K562 (cell line): ENCODE measurements at regions not wholly inside any gene's neighbourhood (a gene's known extent, or its start where the extent isn't known, plus 50 kb on each side); places are given as distances from the start of the nearest gene placed in this dataset.

Experiments used
- AFF4 ChIP-seq: sonication (generic); formaldehyde crosslinking; IDR thresholded peaks from 2 replicates; pipeline ENCODE4 v1.8.0; 2023; ENCODE audit warnings: mild to moderate bottlenecking, missing genetic modification reagents
- BRF2 ChIP-seq: IDR thresholded peaks from 3 replicates; pipeline ENCODE4 v1.6.1; 2011; ENCODE audit warnings: borderline replicate concordance, mild to moderate bottlenecking; ENCODE audit not compliant: insufficient read length, insufficient read depth
- CUX1 ChIP-seq: fragments of 200-800 bp; sonication (Bioruptor generic); IDR thresholded peaks from 2 replicates; pipeline ENCODE4 v1.6.1; 2016; ENCODE audit warnings: missing genetic modification characterization, missing compliant biosample characterization
- ETV1 ChIP-seq: fragments of 450-650 bp; conservative IDR thresholded peaks from 2 replicates; pipeline ENCODE4 v1.6.1; 2016; ENCODE audit warnings: missing genetic modification characterization, control low read depth, low read depth, missing compliant biosample characterization
- FUS ChIP-seq: fragments of 200-400 bp; formaldehyde crosslinking; optimal IDR thresholded peaks from 2 replicates; pipeline ENCODE3; 2017; ENCODE audit warnings: low read depth, low read length
- IRF1 ChIP-seq: sonication (generic); formaldehyde crosslinking; IDR thresholded peaks from 2 replicates; pipeline ENCODE4 v1.8.0; 2022; ENCODE audit warnings: missing genetic modification reagents, mild to moderate bottlenecking, borderline replicate concordance
- MAFG ChIP-seq: fragments of 450-650 bp; conservative IDR thresholded peaks from 2 replicates; pipeline ENCODE4 v1.6.1; 2016; ENCODE audit warnings: missing genetic modification characterization, missing compliant biosample characterization
- MEF2D ChIP-seq: conservative IDR thresholded peaks from 2 replicates; pipeline ENCODE4 v1.6.1; 2016; ENCODE audit warnings: low read depth, missing genetic modification characterization, missing compliant biosample characterization
- PHF21A ChIP-seq: fragments of 450-650 bp; IDR thresholded peaks from 2 replicates; pipeline ENCODE4 v1.6.1; 2017; ENCODE audit warnings: low read depth, borderline replicate concordance
- PHF8 ChIP-seq: fragments of 200-600 bp; sonication (generic); IDR thresholded peaks from 2 replicates; pipeline ENCODE4 v1.6.1; 2012; ENCODE audit warnings: mixed run types, mild to moderate bottlenecking, inconsistent platforms, low read length, moderate library complexity, borderline replicate concordance
- POLR2AphosphoS5 ChIP-seq: IDR thresholded peaks from 2 replicates; pipeline ENCODE4 v1.6.1; 2011; ENCODE audit warnings: mild to moderate bottlenecking, low read depth, low read length, moderate library complexity; ENCODE audit not compliant: control insufficient read depth, insufficient read depth
- ZBTB9 ChIP-seq: fragments of 450-650 bp; formaldehyde crosslinking; IDR thresholded peaks from 2 replicates; pipeline ENCODE4 v1.4.0; 2020; ENCODE audit warnings: mild to moderate bottlenecking, moderate library complexity
- ZFP30 ChIP-seq: fragments of 250-450 bp; sonication (Bioruptor Pico); IDR thresholded peaks from 2 replicates; pipeline ENCODE4 v1.8.0; 2022; ENCODE audit warnings: moderate library complexity, mild to moderate bottlenecking, inconsistent platforms, borderline replicate concordance

GRCh38 chr6:27809939-27810767 is 102.0 kb downstream of the OR2B2 start (continued):
- TF ChIP-seq BRF2 (no peak), POLR2AphosphoS5 (peak; percentile 98), PHF8 (peak; percentile 83), PHF21A (no peak), FUS (peak; percentile 75), MEF2D (0 out of 2 replicates have a peak, but pooled peaks have one; percentile 28), ZFP30 (CRISPR knock-in tag) (no peak), CUX1 (no peak), AFF4 (CRISPR knock-in tag) (peak; percentile 100), IRF1 (CRISPR knock-in tag) (peak; percentile 70), ETV1 (no peak), ZBTB9 (peak; percentile 94), MAFG (tag) (no peak)
